ENCODE measurements at regions not wholly inside any gene's neighbourhood (a gene's known extent, or its start where the extent isn't known, plus 50 kb on each side); places are given as distances from the start of the nearest gene placed in this dataset.

- TF ChIP-seq, protein P1, sequence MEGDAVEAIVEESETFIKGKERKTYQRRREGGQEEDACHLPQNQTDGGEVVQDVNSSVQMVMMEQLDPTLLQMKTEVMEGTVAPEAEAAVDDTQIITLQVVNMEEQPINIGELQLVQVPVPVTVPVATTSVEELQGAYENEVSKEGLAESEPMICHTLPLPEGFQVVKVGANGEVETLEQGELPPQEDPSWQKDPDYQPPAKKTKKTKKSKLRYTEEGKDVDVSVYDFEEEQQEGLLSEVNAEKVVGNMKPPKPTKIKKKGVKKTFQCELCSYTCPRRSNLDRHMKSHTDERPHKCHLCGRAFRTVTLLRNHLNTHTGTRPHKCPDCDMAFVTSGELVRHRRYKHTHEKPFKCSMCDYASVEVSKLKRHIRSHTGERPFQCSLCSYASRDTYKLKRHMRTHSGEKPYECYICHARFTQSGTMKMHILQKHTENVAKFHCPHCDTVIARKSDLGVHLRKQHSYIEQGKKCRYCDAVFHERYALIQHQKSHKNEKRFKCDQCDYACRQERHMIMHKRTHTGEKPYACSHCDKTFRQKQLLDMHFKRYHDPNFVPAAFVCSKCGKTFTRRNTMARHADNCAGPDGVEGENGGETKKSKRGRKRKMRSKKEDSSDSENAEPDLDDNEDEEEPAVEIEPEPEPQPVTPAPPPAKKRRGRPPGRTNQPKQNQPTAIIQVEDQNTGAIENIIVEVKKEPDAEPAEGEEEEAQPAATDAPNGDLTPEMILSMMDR (IDR thresholded peaks at IDR 0.05; ENCODE audit: borderline replicate concordance, extremely low read depth, low read length, poor library complexity, severe bottlenecking): no peak
- TF ChIP-seq EZH2 (IDR thresholded peaks at IDR 0.05; ENCODE audit: borderline replicate concordance, low read depth, low read length, severe bottlenecking): no peak
These were observed 88.6 kb upstream of the RASGRF1 start for GRCh38 chr15:79179108-79179561.
